ENCODE measurements at regions not wholly inside any gene's neighbourhood (a gene's known extent, or its start where the extent isn't known, plus 50 kb on each side); places are given as distances from the start of the nearest gene placed in this dataset.

GRCh38 chr10:35922876-35923600, 280.9 kb upstream of the FZD8 start:
- 86 to 92% methylated on average over 4 of the region's 4 CpGs for WGBS, 2 donors
- intact Hi-C loops (cut with DNase I) = no loop called here
- Histone ChIP-seq H3K27ac (no peak overlapping the region), H3K4me1 (no peaks in the 10 kb centered on the region), H3K4me3 (no peak overlapping the region), H3K9me3 (no peaks in the 10 kb centered on the region), H3K27me3 (no peaks in the 10 kb centered on the region), H3K36me3 (no peaks in the 10 kb centered on the region)
- no peak for TF ChIP-seq CTCF (IDR thresholded peaks at IDR 0.05)
- no peak for FAIRE-seq
- no peak for ATAC-seq
- DNase-seq = no peak

GRCh38 chr10:35921866-35922350, 279.8 kb upstream of the FZD8 start:
- Histone ChIP-seq H3K4me3 (no peak overlapping the region), H3K4me1 (no peaks in the 10 kb centered on the region), H3K9me3 (no peaks in the 10 kb centered on the region), H3K36me3 (no peaks in the 10 kb centered on the region), H3K27me3 (no peaks in the 10 kb centered on the region), H3K27ac (no peak overlapping the region)
- intact Hi-C loops (cut with DNase I) = no loop called here
- 78 to 84% methylated on average over 13 of the region's 13 CpGs for WGBS, 2 donors
- FAIRE-seq (no peak), ATAC-seq (no peak), DNase-seq (no peak)
- TF ChIP-seq CTCF (IDR thresholded peaks at IDR 0.05) = no peak

- H3K36me3 ChIP-seq = no peaks in the 10 kb centered on the region
- ATAC-seq (no peak), FAIRE-seq (no peak), DNase-seq (no peak)
- WGBS, 2 donors = 72 to 79% methylated on average over 4 of the region's 4 CpGs
- TF ChIP-seq CTCF (IDR thresholded peaks at IDR 0.05) = no peak
- no peaks in the 10 kb centered on the region for H3K27me3 ChIP-seq
- H3K4me1 ChIP-seq = no peaks in the 10 kb centered on the region
- H3K9me3 ChIP-seq = no peaks in the 10 kb centered on the region
- no peak overlapping the region for H3K27ac ChIP-seq
- no peak overlapping the region for H3K4me3 ChIP-seq
- intact Hi-C loops (cut with DNase I) = no loop called here
Measured at GRCh38 chr10:35916791-35917190, 274.7 kb upstream of the FZD8 start.

- Histone ChIP-seq H3K27me3 (no peaks in the 10 kb centered on the region), H3K27ac (no peak overlapping the region), H3K4me1 (no peaks in the 10 kb centered on the region), H3K9me3 (no peaks in the 10 kb centered on the region), H3K4me3 (no peak overlapping the region), H3K36me3 (no peaks in the 10 kb centered on the region)
- WGBS, 2 donors = 72 to 92% methylated on average over 1 of the region's 1 CpG
- DNase-seq (no peak), FAIRE-seq (no peak), ATAC-seq (no peak)
- no peak for TF ChIP-seq CTCF (IDR thresholded peaks at IDR 0.05)
- intact Hi-C loops (cut with DNase I) = no loop called here
Measured at GRCh38 chr10:35913628-35914027, 271.5 kb upstream of the FZD8 start.
